GM18508 (cell line): ENCODE measurements at regions not wholly inside any gene's neighbourhood (a gene's known extent, or its start where the extent isn't known, plus 50 kb on each side); places are given as distances from the start of the nearest gene placed in this dataset.
"Not testable (repeated sequence)": the region's sequence is repeated elsewhere in the genome, so short reads cannot be mapped to it uniquely, and the experiment has no call there.

Source experiments
- ATAC-seq: cut with Tn5 transposase; IDR thresholded peaks from one replicate; pipeline ENCODE4 v1.9.1; 2021; ENCODE audit warnings: moderate number of reproducible peaks; ENCODE audit not compliant: insufficient read depth, unreplicated experiment

- not testable (repeated sequence) for ATAC-seq
Measured at GRCh38 chr6:14891820-14892375, 354.0 kb upstream of the JARID2 start.

GRCh38 chr6:14894105-14894504, 351.8 kb upstream of the JARID2 start:
- ATAC-seq, result no peak

DNA sequence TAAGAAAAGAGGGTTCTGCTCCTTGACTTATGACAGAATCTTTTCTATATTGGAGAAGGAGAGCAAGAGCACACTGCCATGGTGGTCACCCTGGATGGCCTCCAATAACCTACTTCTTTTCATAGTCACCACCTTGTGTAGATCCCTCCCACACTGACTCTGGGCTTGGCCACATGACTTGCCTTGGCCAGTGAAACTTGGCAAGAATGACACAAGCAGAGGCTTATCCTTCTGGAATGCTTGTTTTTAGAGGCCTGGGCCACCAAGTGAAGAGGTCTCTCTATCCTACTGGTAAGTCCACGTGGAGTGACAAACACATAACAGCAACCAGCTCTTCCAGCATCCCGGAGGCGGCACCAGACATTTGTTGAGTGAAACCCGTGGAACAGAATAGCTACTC, 349.4 kb upstream of the JARID2 start:
- no peak for ATAC-seq

DNA sequence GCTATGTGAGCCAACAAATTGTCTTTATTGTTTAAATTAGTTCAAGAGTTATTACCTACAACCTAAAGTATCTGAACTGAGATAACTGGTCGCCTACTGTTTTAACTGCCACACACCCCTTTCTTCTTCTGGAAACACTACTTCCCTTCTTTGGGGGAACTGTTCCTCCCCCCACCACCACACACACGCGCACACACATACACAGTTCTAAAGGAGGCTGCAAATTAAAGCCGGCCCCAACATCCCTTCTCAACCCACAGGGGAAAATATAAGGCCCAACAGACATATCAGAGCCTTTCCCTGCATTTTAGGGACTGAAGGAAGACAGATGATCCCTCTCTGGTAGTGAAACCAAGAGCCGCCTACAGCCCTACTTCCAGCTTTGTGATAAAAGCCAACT, 348.0 kb upstream of the JARID2 start:
- ATAC-seq, result no peak

DNA sequence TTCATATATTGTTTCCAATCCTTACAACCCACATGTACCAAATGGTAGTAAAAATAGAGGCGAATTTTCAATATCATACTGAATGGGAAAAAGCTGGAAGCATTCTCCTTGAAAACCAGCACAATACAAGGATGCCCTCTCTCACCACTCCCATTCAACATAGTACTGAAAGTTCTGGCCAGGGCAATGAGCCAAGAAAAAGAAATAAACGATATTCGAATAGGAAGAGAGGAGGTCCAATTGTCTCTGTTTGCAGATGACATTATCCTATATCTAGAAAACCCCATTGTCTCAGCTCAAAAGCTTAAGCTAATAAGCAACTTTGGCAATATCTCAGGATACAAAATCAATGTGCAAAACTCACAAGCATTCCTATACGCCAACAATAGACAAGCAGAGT, 346.4 kb upstream of the JARID2 start:
- ATAC-seq, result not testable (repeated sequence)

GRCh38 chr6:14900919-14901318, 344.9 kb upstream of the JARID2 start:
- ATAC-seq, result no peak

DNA sequence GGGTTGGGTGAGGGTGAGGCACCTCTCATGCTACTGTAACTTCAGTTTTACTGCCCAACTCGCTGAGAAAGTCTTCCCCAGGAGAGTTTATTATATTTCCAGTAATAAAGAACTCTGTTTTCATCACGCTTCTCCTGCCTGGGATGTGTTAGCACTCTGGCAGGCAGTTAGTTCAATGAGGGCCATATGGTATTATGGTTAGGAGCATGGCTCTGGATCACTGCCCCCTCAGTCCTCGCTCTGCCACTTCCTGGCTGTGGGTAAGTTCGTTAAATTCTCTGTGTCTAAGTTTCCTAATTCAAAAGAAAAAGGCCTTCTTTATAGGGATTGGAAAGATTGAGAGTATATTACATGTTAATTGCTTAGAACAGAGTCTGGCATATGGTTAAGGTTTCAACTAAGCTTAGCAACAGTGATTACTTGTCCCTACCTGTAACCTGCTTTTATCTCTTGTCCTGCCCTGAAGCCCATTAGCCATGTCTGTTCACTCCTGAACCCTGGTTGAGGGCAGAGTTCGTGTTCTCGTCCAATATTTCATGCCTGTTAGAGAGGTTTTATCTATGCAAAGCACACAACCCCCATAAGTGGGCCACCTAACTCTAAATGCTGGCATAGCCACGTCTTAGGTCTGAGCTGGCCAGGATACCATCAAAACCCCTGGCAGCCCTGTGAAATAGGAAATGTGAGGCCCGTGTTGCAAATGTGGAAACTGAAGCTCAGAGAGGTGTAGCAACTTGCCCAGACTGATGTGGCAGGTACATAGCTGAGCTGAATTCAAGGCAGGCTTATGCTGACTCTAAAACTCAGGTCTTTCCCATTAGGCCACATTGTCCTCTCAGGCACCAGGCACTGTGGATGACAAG, 342.5 kb upstream of the JARID2 start:
- no peak for ATAC-seq

- ATAC-seq, result no peak
Measured at GRCh38 chr6:14905201-14905600, 340.7 kb upstream of the JARID2 start.

GRCh38 chr6:14906621-14907020, 339.2 kb upstream of the JARID2 start:
- no peak for ATAC-seq

DNA sequence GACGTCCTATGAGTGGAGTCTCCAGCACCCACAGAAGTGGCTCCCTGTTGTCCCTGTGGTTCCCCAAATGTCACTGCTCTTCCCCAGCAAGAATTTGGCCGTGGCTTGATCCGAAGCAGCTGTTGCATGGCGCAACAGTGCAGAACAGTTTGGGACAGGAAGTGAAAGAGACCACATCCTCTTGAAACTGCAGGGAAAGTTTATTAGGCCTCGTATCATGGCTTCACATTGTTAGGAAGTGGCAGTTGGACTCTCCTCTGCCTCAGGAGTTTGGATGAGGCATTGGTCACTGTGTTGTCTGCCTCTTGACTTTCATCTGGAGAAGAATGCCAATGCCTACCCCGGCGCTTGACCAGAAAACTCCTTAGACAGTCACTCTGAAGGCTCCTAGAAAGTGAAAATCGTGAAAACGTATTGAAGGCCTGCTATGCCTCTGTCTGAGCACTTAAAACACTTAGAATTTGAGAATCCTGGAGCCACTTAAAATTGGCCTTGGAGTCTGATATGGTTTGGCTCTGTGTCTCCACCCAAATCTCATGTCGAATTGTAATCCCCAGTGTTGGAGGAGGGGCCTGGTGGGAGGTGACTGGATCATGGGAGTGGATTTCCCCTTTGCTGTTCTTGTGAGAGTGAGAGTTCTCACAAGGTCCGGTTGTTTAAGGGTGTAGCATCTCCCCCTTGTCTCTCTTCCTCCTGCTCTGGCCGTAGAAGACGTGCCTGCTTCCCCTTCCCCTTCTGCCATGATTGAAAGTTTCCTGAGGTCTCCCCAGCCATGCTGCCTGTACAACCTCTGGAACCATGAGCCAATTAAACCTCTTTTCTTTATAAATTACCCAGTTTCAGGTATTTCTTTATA, 334.9 kb upstream of the JARID2 start:
- ATAC-seq, result no peak

DNA sequence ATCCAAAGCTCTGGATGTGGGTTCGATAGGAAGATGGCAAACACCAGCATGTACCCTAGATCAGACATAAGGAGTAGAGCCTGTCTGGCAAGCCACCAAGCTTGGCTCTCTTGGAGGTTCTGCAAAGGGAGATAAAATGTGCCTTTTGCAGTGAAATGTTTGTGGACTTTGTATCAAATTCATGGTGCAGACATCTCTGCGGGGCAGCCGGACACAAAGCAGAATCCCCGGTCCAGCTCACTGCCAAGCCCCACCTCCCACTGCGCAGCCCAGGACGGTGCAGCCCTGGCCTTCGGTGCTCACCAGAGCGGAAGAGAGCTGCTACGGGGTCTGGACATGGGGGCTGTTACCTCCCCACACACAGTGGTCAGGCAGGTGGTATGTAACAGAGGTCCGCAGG, 333.6 kb upstream of the JARID2 start:
- no peak for ATAC-seq

- ATAC-seq, result no peak
Measured at GRCh38 chr6:14912706-14913105, 333.2 kb upstream of the JARID2 start.

DNA sequence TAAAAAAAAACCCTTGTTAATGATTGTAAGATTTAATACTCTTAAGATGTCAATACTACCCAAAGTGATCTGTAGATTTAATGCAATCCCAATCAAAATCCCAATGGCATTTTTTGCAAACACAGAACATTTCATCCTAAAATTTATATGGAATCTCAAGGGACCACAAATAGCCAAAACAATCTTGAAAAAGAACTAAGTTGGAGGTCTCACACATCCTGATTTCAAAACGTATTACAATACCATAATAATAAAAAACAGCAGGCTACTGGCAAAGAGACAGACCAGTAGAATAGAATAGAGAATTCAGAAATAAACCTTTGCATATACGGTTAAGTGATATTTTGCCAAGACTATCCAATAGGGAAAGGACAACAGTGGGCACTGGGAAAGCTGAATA, 331.9 kb upstream of the JARID2 start:
- ATAC-seq, result no peak

- no peak for ATAC-seq
Measured at GRCh38 chr6:14915888-14916832, 329.7 kb upstream of the JARID2 start.

DNA sequence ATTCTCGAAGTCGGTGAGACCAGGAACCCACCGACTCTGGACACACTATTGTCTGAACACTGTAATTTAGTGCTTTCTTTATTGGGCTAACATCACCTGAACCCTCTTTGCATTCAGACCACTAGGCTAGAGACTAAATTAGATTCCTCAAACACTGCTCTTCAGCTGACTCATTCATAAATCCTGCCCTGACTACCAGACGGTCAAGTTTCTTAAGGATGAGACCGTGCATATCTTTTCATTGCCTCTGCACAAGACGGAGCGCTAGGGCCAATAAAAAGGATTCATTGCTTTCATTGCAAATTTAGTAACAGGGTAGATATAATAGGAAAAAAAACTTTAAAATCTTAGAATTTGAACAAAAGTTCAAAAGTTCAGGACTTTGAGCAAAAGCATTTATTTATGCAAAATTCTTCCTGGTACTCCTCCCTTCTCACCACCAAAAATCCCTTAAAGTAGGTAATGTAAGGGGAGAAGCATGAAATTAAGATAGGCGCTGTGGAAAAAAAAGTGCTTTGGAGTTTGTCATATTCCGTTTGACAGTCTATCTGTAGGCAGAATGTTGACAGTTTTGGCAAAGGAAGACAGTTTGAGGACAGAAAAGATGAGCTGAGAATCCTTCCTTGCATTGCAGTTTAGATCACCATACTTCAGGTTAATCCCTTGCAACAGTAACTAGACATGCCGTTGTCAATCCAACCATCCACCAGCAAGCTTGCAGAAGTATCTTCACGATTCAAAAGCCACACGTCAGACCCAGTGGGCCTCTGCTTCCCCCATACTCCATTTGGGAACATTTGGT, 328.6 kb upstream of the JARID2 start:
- ATAC-seq, result no peak

- ATAC-seq, result no peak
Measured at GRCh38 chr6:14918200-14918907, 327.5 kb upstream of the JARID2 start.

DNA sequence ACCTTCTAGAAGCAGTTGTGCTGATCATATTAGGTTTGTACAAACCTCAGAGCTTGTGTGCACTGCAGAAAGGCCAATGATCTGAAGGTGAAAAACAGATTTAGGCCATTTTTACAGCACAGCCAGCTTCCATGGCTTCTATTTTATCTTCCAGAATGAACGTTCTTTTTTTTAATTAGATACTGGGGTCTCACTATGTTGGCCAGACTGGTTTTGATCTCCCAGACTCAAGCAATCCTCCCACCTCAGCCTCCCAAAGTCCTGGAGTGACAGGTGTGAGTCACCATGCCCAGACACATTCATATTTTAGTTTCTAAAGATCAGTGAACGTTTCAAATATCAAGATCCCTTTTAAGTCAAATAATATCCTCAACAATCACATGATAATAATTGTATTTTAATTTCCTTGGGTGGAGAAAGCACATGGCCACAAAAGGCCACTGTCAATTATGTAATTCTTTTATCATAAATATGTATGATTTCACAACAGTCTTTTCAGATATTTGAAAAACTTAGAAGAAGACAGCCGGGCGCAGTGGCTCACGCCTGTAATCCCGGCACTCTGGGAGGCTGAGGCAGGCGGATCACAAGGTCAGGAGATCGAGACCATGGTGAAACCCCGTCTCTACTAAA, 326.7 kb upstream of the JARID2 start:
- ATAC-seq, result no peak

DNA sequence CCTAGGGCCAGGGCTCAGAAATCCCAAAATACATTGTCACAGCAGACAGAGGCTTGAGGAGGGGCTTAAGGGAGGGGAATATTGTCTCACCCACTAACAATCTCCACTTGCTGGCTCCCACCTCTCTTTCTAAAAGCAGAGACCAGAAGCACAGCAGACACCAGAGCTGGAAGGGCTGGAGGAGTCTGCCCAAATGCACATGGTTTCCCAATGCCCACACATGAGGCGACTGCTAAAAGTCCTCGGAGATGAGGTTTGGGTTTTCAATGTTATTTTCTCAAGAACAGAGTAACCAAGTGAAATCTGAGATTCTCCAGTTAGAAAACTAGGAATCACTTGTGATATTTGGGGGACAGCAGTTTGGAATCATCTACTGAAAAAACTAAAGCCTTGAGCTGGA, 325.6 kb upstream of the JARID2 start:
- ATAC-seq, result no peak
